Calu3 (cell line): ENCODE measurements at regions not wholly inside any gene's neighbourhood (a gene's known extent, or its start where the extent isn't known, plus 50 kb on each side); places are given as distances from the start of the nearest gene placed in this dataset.
A peak's percentile ranks its signal among the peaks of the same experiment; 100 is the strongest.

Source experiments
- BruUV-seq: library from RNA; stranded (reverse); fragments of 400-500 nt; replicated peaks from 2 replicates; lab custom pipeline; 2021; lab: Mats Ljungman, UMichigan
- CTCF ChIA-PET: fragments of 300-600 bp; sonication (Branson Sonifier 250); formaldehyde crosslinking; loops from one replicate; lab custom pipeline; 2022; ENCODE audit warnings: antibody characterized with exemption; lab: Charles Lee
- DNase-seq: peaks from one replicate; pipeline ENCODE4 v3.0.0; 2022
- H3K27ac Mint-ChIP-seq: one replicate; pipeline ENCODE4 v1.8.0; 2022; ENCODE audit warnings: mixed read lengths; ENCODE audit not compliant: unreplicated experiment
- H3K27me3 Mint-ChIP-seq: one replicate; pipeline ENCODE4 v1.8.0; 2022; ENCODE audit warnings: mixed read lengths; ENCODE audit not compliant: unreplicated experiment
- H3K36me3 Mint-ChIP-seq: one replicate; pipeline ENCODE4 v1.8.0; 2022; ENCODE audit warnings: mild to moderate bottlenecking, moderate library complexity, mixed read lengths; ENCODE audit not compliant: insufficient read depth, unreplicated experiment
- H3K4me1 Mint-ChIP-seq: one replicate; pipeline ENCODE4 v1.8.0; 2022; ENCODE audit warnings: mild to moderate bottlenecking, low read depth, mixed read lengths; ENCODE audit not compliant: unreplicated experiment
- H3K4me3 Mint-ChIP-seq: one replicate; pipeline ENCODE4 v1.8.0; 2022; ENCODE audit warnings: mild to moderate bottlenecking, low read depth, moderate library complexity, mixed read lengths; ENCODE audit not compliant: unreplicated experiment
- H3K9me3 Mint-ChIP-seq: one replicate; pipeline ENCODE4 v1.8.0; 2022; ENCODE audit warnings: low read depth, mixed read lengths; ENCODE audit not compliant: unreplicated experiment
- CTCF ChIP-seq: fragments of 200-600 bp; IDR thresholded peaks from one replicate; pipeline ENCODE4 v1.8.0; 2022; ENCODE audit warnings: antibody characterized with exemption; ENCODE audit not compliant: unreplicated experiment
- intact Hi-C: fragments of 100-400 bp; cut with micrococcal nuclease; formaldehyde crosslinking; loops from one replicate; pipeline ENCODE4 v1.10.0; 2022; ENCODE audit not compliant: unreplicated experiment

- no peak overlapping the region for H3K27ac Mint-ChIP-seq
- no peak overlapping the region for H3K4me3 Mint-ChIP-seq
- H3K9me3 Mint-ChIP-seq: no peaks in the 10 kb centered on the region
- no peak for TF ChIP-seq CTCF
- H3K36me3 Mint-ChIP-seq: no peaks in the 10 kb centered on the region
- H3K4me1 Mint-ChIP-seq: peaks cover 9% of the 10 kb centered on the region
- CTCF ChIA-PET: no interaction called here
- H3K27me3 Mint-ChIP-seq: no peaks in the 10 kb centered on the region
- no TSS peak for BruUV-seq
- no peak for DNase-seq
- intact Hi-C loops: no loop called here
Measured at GRCh38 chr4:81921751-81922159, 450.0 kb upstream of the RASGEF1B start.

DNA sequence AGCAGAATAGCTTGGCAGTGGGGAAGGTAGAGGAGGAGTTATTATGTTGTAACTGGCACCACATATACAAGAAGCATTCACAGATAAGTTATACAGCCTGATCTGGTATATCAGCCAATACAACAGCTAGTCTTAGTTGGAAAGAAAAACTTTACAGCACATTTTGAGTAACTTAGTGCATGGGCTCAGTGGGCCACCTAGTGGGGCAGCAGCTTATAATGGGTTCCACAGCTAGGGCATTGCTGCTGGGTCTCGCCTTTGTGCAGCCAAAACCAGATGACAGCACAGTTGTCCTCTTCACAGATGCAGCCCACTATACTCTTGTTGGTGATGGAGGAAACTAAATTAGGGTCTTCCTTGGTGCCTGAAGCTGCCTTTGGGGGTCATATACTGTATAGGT lies 448.1 kb upstream of the RASGEF1B start:
- TF ChIP-seq CTCF: no peak

DNA sequence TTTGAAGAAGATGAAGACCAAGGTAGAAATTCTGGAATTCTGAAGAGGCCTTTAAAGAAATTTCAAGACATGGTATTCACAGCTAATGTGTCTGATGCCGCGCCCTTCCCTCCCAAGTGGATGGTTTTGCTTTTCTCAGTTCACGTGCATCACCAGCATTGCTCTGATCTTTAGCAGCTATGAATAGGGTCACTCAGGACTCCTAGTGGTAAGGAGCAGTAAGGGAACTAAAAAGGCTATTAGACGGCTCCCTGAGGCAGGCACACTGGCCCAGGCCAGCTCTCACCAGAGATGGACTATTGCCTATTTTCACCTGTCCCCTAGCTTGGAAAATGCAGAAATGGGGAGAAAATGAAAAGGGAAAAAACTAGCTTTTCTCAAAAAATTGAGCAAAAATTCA lies 447.5 kb upstream of the RASGEF1B start:
- BruUV-seq: no TSS peak
- peak; percentile 22 for DNase-seq
- CTCF ChIA-PET: interaction anchor here (1.3 kb wide), 2 partner anchors 282 to 452 kb away, joined by 3 to 6 read pairs; no protein-coding TSS in a partner anchor

More for the DNA sequence above, 448.1 kb upstream of the RASGEF1B start:
- DNase-seq: peak; percentile 19
- BruUV-seq: no TSS peak
- H3K9me3 Mint-ChIP-seq: no peaks in the 10 kb centered on the region
- no peaks in the 10 kb centered on the region for H3K27me3 Mint-ChIP-seq
- peaks cover 9% of the 10 kb centered on the region for H3K4me1 Mint-ChIP-seq
- H3K36me3 Mint-ChIP-seq: no peaks in the 10 kb centered on the region
- intact Hi-C loops: loop anchor here (10.0 kb wide), 4 partner anchors 285 to 515 kb away; no protein-coding TSS in a partner anchor
- no peak overlapping the region for H3K4me3 Mint-ChIP-seq
- CTCF ChIA-PET: interaction anchor here (1.3 kb wide), 2 partner anchors 281 to 453 kb away, joined by 3 to 6 read pairs; no protein-coding TSS in a partner anchor
- no peak overlapping the region for H3K27ac Mint-ChIP-seq

GRCh38 chr4:81915430-81915829 lies 443.7 kb upstream of the RASGEF1B start:
- no peak for TF ChIP-seq CTCF

More for the DNA sequence above, 447.5 kb upstream of the RASGEF1B start:
- H3K4me3 Mint-ChIP-seq: no peak overlapping the region
- peak; percentile 27 for TF ChIP-seq CTCF
- intact Hi-C loops: loop anchor here (10.0 kb wide), 4 partner anchors 286 to 514 kb away; no protein-coding TSS in a partner anchor
- H3K4me1 Mint-ChIP-seq: peaks cover 9% of the 10 kb centered on the region
- no peaks in the 10 kb centered on the region for H3K9me3 Mint-ChIP-seq
- H3K36me3 Mint-ChIP-seq: no peaks in the 10 kb centered on the region
- H3K27ac Mint-ChIP-seq: no peak overlapping the region
- no peaks in the 10 kb centered on the region for H3K27me3 Mint-ChIP-seq

More at GRCh38 chr4:81915430-81915829, 443.7 kb upstream of the RASGEF1B start:
- no peak for DNase-seq
- intact Hi-C loops: loop anchor here (10.0 kb wide), 4 partner anchors 289 to 511 kb away; no protein-coding TSS in a partner anchor
- Mint-ChIP-seq H3K4me1 (peaks cover 28% of the 10 kb centered on the region), H3K4me3 (no peak overlapping the region), H3K27me3 (no peaks in the 10 kb centered on the region), H3K27ac (no peak overlapping the region), H3K9me3 (no peaks in the 10 kb centered on the region), H3K36me3 (no peaks in the 10 kb centered on the region)
- no TSS peak for BruUV-seq
- CTCF ChIA-PET: no interaction called here
